ENCODE measurements at regions not wholly inside any gene's neighbourhood (a gene's known extent, or its start where the extent isn't known, plus 50 kb on each side); places are given as distances from the start of the nearest gene placed in this dataset.

DNA sequence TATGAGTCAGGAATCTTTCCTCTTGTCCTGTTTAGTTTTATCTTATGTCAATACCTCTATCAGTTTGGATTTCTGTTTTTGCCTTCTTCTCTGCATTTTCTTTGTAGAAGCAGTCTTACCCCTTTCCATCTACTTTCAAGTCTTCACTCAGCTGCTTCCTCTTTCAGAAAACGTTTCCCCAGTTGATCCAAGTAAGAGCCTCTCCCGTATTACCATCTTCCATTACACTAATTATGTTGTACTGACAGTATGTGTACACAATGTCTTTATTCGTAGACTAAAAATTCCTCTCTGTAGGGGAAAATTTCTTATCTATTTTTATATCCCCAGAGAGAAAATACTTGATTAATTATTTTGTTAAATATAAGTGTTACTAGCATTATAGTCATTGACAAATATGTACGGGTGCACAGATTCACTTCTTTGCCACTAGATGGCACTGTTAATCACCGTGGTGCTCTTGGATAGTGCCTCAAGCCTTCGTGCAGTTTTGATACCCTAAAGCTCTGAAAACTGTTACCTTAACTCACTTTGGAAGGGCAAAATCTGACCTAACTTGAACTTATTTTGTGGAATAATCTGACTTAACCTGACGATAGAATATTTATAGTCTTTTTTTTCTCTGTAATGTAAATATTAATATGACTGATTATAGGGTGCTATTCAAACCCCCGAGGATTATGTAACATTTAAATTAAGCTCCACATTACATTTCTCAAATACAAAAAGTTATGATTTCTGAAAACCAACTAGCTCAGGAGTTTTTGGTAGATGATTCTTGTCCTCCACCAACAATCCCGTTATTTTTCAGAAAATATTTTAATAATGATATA is 74.2 kb upstream of the POU1F1 start:
- Mint-ChIP-seq H3K27ac (no peak overlapping the region), H3K4me1 (no peaks in the 10 kb centered on the region), H3K36me3 (no peaks in the 10 kb centered on the region), H3K9me3 (no peaks in the 10 kb centered on the region), H3K27me3 (peaks cover 0 to 10% (median 3%) of the 10 kb centered on the region in 5 donors), H3K4me3 (no peak overlapping the region)
- ATAC-seq (peak; percentile 82 to 87), DNase-seq (peak in 6 of 10 donors; percentile 15 to 59 (median 41))
- POLR2A ChIA-PET, result no interaction called here

DNA sequence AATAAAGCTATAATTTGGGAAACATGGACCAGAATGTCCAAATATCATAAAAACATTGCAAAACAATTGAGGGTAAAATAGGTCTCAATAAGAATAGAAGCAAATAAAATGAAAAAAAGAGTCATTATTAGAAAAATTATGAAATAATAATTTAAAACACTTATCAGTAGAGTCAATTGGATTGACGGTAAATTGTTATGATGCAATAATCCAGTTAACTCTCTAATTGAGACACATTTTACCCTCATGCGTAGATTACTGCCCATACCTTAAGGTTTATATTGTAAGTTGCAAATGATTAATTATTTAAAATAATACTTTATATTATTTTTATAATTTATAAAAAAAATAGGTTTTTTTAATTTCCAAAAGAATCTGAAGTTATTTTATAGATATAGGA is 73.4 kb upstream of the POU1F1 start:
- no peaks in the 10 kb centered on the region for H3K4me1 Mint-ChIP-seq
- ATAC-seq (no peak), DNase-seq (no peak)
- peaks cover 0 to 10% (median 3%) of the 10 kb centered on the region in 5 donors for H3K27me3 Mint-ChIP-seq
- H3K36me3 Mint-ChIP-seq, result no peaks in the 10 kb centered on the region
- H3K27ac Mint-ChIP-seq, result no peak overlapping the region
- POLR2A ChIA-PET, result no interaction called here
- H3K9me3 Mint-ChIP-seq, result no peaks in the 10 kb centered on the region
- no peak overlapping the region for H3K4me3 Mint-ChIP-seq

DNA sequence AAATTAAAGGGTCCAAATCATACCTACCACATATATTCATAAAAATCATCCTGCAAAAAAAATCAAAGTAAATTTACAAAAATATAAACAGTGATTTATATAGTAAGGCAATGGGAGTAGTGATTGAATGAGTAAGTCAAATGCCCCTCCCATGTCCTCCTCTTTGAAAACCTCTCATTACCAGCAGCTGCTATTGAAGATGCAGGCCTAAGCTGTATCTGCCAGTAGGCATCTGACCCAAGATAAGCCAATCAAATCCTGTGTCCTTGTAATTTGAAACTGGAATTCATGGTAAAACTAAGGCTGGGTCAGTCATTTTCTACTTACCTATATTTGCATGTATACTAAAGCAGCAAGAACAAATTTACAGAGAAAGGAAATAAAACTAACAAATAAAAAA is 60.4 kb upstream of the POU1F1 start:
- no peak overlapping the region for H3K4me3 Mint-ChIP-seq
- H3K27ac Mint-ChIP-seq, result no peak overlapping the region
- DNase-seq (no peak), ATAC-seq (no peak)
- H3K9me3 Mint-ChIP-seq, result peaks cover 0 to 6% (median 2%) of the 10 kb centered on the region in 9 donors
- H3K27me3 Mint-ChIP-seq, result peaks cover 0 to 2% (median 0%) of the 10 kb centered on the region in 5 donors
- H3K4me1 Mint-ChIP-seq, result peaks cover 0 to 5% (median 0%) of the 10 kb centered on the region in 4 donors
- POLR2A ChIA-PET, result no interaction called here
- no peaks in the 10 kb centered on the region for H3K36me3 Mint-ChIP-seq

DNA sequence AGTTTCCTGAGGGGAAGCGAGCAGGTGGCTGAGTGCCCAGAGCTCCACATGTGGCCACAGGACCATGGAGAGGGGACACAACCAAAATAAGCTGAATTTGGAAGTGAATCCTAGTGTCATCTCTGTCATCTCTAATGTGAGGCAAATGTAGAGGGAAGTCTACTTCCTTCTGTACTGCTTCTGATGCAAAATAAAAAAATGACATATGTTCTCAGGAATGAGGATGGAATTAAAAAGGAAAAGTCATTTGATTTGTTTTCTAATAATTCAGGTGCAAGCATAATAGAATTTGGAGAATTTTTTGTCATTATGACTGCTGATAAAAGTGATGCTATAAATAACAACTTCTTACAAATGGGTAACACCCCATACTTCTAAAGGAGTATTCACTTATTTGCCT is 59.5 kb upstream of the POU1F1 start:
- peaks cover 0 to 5% (median 0%) of the 10 kb centered on the region in 9 donors for H3K9me3 Mint-ChIP-seq
- peaks cover 0 to 2% (median 0%) of the 10 kb centered on the region in 5 donors for H3K27me3 Mint-ChIP-seq
- no peaks in the 10 kb centered on the region for H3K36me3 Mint-ChIP-seq
- H3K4me1 Mint-ChIP-seq, result peaks cover 0 to 5% (median 0%) of the 10 kb centered on the region in 4 donors
- no peak overlapping the region for H3K4me3 Mint-ChIP-seq
- ATAC-seq (no peak), DNase-seq (no peak)
- no peak overlapping the region for H3K27ac Mint-ChIP-seq
- POLR2A ChIA-PET, result no interaction called here

DNA sequence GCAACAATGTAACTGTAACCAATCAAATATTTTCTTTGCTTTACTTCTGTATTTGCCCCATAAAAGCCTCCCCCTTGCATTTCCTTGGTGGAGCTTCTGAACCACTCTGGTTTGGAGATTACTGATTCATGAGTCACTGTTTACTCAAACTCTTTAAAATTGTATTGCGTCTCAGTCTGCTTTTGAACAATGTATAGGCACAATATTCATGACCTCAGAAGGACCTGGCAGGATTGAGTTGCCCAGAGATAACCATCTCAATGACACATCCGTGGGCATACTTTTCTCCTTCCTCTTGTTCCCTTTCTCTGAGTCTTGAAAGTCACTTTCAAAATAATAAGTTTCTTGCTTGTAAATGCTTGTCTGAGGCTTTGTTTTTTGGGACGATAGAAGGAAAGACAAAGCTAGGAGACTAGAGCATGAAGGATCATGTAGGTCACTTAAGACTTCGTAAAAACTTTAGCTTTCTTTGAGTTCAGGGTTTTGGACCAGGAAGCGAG is 57.1 kb upstream of the POU1F1 start:
- ATAC-seq, result peak in 1 of 2 donors; percentile 20
- no peak for DNase-seq

DNA sequence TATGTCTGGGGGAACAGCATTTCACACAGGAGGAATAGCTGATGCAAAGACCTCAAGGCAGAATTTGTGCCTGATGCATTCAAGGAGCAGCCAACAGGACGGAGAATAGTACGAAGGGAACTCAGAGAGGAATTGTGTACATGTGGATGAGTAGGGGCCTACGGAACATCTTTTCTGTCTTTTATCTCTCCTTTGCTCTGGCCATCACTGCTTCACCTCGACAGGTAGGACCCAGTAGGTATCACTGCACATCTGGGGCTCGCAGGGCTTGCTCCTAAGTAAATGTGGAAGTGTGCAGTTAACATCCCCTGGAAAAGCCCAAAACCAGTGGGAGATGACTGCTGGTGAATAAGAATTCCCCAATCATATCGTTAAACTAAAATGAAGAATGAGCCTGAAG is 56.4 kb upstream of the POU1F1 start:
- peaks cover 0 to 2% (median 0%) of the 10 kb centered on the region in 5 donors for H3K27me3 Mint-ChIP-seq
- no peak overlapping the region for H3K27ac Mint-ChIP-seq
- no peak overlapping the region for H3K4me3 Mint-ChIP-seq
- H3K9me3 Mint-ChIP-seq, result no peaks in the 10 kb centered on the region
- POLR2A ChIA-PET, result no interaction called here
- ATAC-seq, result no peak
- H3K4me1 Mint-ChIP-seq, result peaks cover 0 to 5% (median 0%) of the 10 kb centered on the region in 4 donors
- no peak for DNase-seq
- H3K36me3 Mint-ChIP-seq, result no peaks in the 10 kb centered on the region

More for the DNA sequence above, 57.1 kb upstream of the POU1F1 start:
- POLR2A ChIA-PET, result no interaction called here
- H3K9me3 Mint-ChIP-seq, result no peaks in the 10 kb centered on the region
- H3K4me1 Mint-ChIP-seq, result peaks cover 0 to 5% (median 0%) of the 10 kb centered on the region in 4 donors
- H3K4me3 Mint-ChIP-seq, result no peak overlapping the region
- no peaks in the 10 kb centered on the region for H3K36me3 Mint-ChIP-seq
- H3K27me3 Mint-ChIP-seq, result peaks cover 0 to 2% (median 0%) of the 10 kb centered on the region in 5 donors
- no peak overlapping the region for H3K27ac Mint-ChIP-seq

DNA sequence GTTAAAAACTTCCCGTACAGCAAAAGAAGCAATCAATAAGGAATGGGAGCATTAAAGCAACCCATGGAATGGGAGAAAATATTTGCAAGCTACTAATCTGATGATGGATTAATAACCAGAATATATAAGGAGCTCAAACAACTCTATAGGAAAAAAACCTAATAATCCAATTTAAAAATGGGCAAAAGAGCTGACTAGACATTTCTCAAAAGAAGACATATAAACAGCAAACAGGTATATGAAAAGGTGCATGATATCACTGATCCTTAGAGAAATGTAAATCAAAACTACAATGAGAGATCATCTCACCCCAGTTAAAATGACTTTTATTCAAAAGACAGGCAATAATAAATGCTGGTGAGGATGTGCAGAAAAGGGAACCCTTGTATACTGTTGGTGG is 52.7 kb upstream of the POU1F1 start:
- H3K36me3 Mint-ChIP-seq, result no peaks in the 10 kb centered on the region
- ATAC-seq, result no peak
- H3K27ac Mint-ChIP-seq, result no peak overlapping the region
- H3K4me3 Mint-ChIP-seq, result no peak overlapping the region
- POLR2A ChIA-PET, result no interaction called here
- peaks cover 0 to 5% (median under 1%) of the 10 kb centered on the region in 4 donors for H3K4me1 Mint-ChIP-seq
- no peak for DNase-seq
- H3K27me3 Mint-ChIP-seq, result peaks cover 0 to 6% (median 1%) of the 10 kb centered on the region in 5 donors
- H3K9me3 Mint-ChIP-seq, result no peaks in the 10 kb centered on the region

Data from naive thymus-derived CD8-positive, alpha-beta T cell (primary cell).